HG03457 (cell line): ENCODE measurements at regions not wholly inside any gene's neighbourhood (a gene's known extent, or its start where the extent isn't known, plus 50 kb on each side); places are given as distances from the start of the nearest gene placed in this dataset.
"Not testable (repeated sequence)": the region's sequence is repeated elsewhere in the genome, so short reads cannot be mapped to it uniquely, and the experiment has no call there.

Experiments used
- ATAC-seq: cut with Tn5 transposase; IDR thresholded peaks from one replicate; pipeline ENCODE4 v1.9.1; 2021; ENCODE audit warnings: moderate number of reproducible peaks; ENCODE audit not compliant: unreplicated experiment

- ATAC-seq: no peak
Observed at GRCh38 chr15:46088486-46089445, 453.9 kb downstream of the SQOR start.

- ATAC-seq: no peak
Observed at GRCh38 chr15:46089467-46089935, 454.7 kb downstream of the SQOR start.

GRCh38 chr15:46091860-46092450 lies 457.1 kb downstream of the SQOR start:
- ATAC-seq: no peak

- ATAC-seq: not testable (repeated sequence)
Observed at GRCh38 chr15:46098006-46098405, 463.2 kb downstream of the SQOR start.

- no peak for ATAC-seq
Observed at GRCh38 chr15:46110755-46111154, 475.9 kb downstream of the SQOR start.

GRCh38 chr15:46111730-46112129 lies 476.9 kb downstream of the SQOR start:
- ATAC-seq: no peak

GRCh38 chr15:46117071-46117470 lies 482.2 kb downstream of the SQOR start:
- ATAC-seq: no peak

- ATAC-seq: no peak
Observed at GRCh38 chr15:46120713-46121112, 485.9 kb downstream of the SQOR start.

- ATAC-seq: no peak
Observed at GRCh38 chr15:46121441-46121840, 486.6 kb downstream of the SQOR start.

- ATAC-seq: no peak
Observed at GRCh38 chr15:46126581-46126980, 491.8 kb downstream of the SQOR start.

- no peak for ATAC-seq
Observed at GRCh38 chr15:46127361-46127874, 492.6 kb downstream of the SQOR start.

GRCh38 chr15:46129145-46129544 lies 494.3 kb downstream of the SQOR start:
- no peak for ATAC-seq

- ATAC-seq: no peak
Observed at GRCh38 chr15:46131876-46132275, 497.0 kb downstream of the SQOR start.

GRCh38 chr15:46137443-46137842 lies 502.6 kb downstream of the SQOR start:
- no peak for ATAC-seq

GRCh38 chr15:46146002-46146401 lies 511.2 kb downstream of the SQOR start:
- no peak for ATAC-seq

GRCh38 chr15:46146915-46147314 lies 512.1 kb downstream of the SQOR start:
- ATAC-seq: no peak

- no peak for ATAC-seq
Observed at GRCh38 chr15:46151786-46152185, 517.0 kb downstream of the SQOR start.

GRCh38 chr15:46166750-46167149 lies 531.9 kb downstream of the SQOR start:
- no peak for ATAC-seq

- ATAC-seq: no peak
Observed at GRCh38 chr15:46170326-46170725, 535.5 kb downstream of the SQOR start.

GRCh38 chr15:46174122-46174521 lies 539.3 kb downstream of the SQOR start:
- ATAC-seq: no peak

GRCh38 chr15:46177219-46177618 lies 542.4 kb downstream of the SQOR start:
- ATAC-seq: no peak

GRCh38 chr15:46178138-46178537 lies 543.3 kb downstream of the SQOR start:
- no peak for ATAC-seq
